ENCODE measurements at regions not wholly inside any gene's neighbourhood (a gene's known extent, or its start where the extent isn't known, plus 50 kb on each side); places are given as distances from the start of the nearest gene placed in this dataset.

- TF ChIP-seq CTCF (IDR thresholded peaks at IDR 0.05) (no peak), POLR2A (IDR thresholded peaks at IDR 0.05) (no peak)
Observed at GRCh38 chr15:47609693-47610092, 107.6 kb upstream of the SEMA6D start.

Measured in thyroid gland (tissue), 4 donors.